SK-N-MC (cell line): ENCODE measurements at regions not wholly inside any gene's neighbourhood (a gene's known extent, or its start where the extent isn't known, plus 50 kb on each side); places are given as distances from the start of the nearest gene placed in this dataset.

Experiments used
- EZH2 ChIP-seq: fragments of 200-600 bp; sonication (generic); IDR thresholded peaks from one replicate; pipeline ENCODE4 v1.6.1; 2017; ENCODE audit warnings: antibody characterized with exemption
- POLR2AphosphoS5 ChIP-seq: IDR thresholded peaks from 2 replicates; pipeline ENCODE4 v1.6.1; 2012; ENCODE audit warnings: mild to moderate bottlenecking, low read depth, low read length, borderline replicate concordance

GRCh38 chr13:75145927-75146326 lies 336.0 kb downstream of the TBC1D4 start:
- TF ChIP-seq EZH2: no peak
- TF ChIP-seq POLR2AphosphoS5: no peak
